WTC11 (cell line): ENCODE measurements at regions not wholly inside any gene's neighbourhood (a gene's known extent, or its start where the extent isn't known, plus 50 kb on each side); places are given as distances from the start of the nearest gene placed in this dataset.
"Not testable (repeated sequence)": the region's sequence is repeated elsewhere in the genome, so short reads cannot be mapped to it uniquely, and the experiment has no call there.

Source experiments
- CREB1 ChIP-seq: sonication (generic); formaldehyde crosslinking; IDR thresholded peaks from 2 replicates; pipeline ENCODE4 v1.8.0; 2023; ENCODE audit warnings: mild to moderate bottlenecking, missing genetic modification reagents
- CTCF ChIP-seq: fragments of 200-600 bp; IDR thresholded peaks from 2 replicates; pipeline ENCODE4 v1.8.0; 2022; ENCODE audit warnings: antibody characterized with exemption
- HMGA2 ChIP-seq: fragments of 250-450 bp; sonication (Bioruptor Pico); IDR thresholded peaks from 2 replicates; pipeline ENCODE4 v1.4.0; 2021; ENCODE audit warnings: mild to moderate bottlenecking, moderate library complexity
- SP1 ChIP-seq: sonication (generic); formaldehyde crosslinking; conservative IDR thresholded peaks from 2 replicates; pipeline ENCODE4 v1.8.1; 2022; ENCODE audit warnings: missing genetic modification reagents
- TP53 ChIP-seq: sonication (generic); formaldehyde crosslinking; IDR thresholded peaks from 2 replicates; pipeline ENCODE4 v1.8.1; 2023; ENCODE audit warnings: mild to moderate bottlenecking, missing genetic modification reagents
- ZNF263 ChIP-seq: sonication (generic); formaldehyde crosslinking; IDR thresholded peaks from 2 replicates; pipeline ENCODE4 v1.8.1; 2022; ENCODE audit warnings: low read depth, mild to moderate bottlenecking, moderate library complexity, missing genetic modification reagents
- ZNF423 ChIP-seq: fragments of 250-450 bp; sonication (Bioruptor Pico); IDR thresholded peaks from 2 replicates; pipeline ENCODE4 v2.1.2; 2022; ENCODE audit warnings: mild to moderate bottlenecking, moderate library complexity
- TF ChIP-seq, protein P1 (sequence below): sonication (generic); formaldehyde crosslinking; conservative IDR thresholded peaks from 2 replicates; pipeline ENCODE4 v1.8.1; 2022; ENCODE audit warnings: mild to moderate bottlenecking, missing genetic modification reagents

DNA sequence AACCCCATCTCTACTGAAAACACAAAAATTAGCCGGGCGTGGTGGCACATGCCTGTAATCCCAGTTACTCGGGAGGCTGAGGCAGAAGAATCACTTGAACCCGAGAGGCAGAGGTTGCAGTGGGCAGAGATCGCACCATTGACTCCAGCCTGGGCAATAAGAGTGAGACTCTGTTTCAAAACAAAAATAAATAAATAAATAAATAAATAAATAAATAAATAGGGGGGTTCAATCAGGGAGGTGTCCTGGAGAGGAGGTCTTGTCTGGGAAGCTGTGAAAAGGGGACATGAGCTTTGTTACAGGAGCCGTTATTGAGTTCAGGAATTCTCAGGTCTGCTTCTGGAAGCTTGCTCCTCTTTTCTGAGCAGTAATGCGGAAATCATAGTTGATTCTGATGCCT, 157.7 kb downstream of the SH3BP4 start:
- not testable (repeated sequence) for TF ChIP-seq CTCF; ZNF263; CREB1 (CRISPR knock-in tag); TP53 (CRISPR knock-in tag); SP1 (CRISPR knock-in tag); ZNF423 (CRISPR knock-in tag); HMGA2 (CRISPR knock-in tag)
- TF ChIP-seq, protein P1, sequence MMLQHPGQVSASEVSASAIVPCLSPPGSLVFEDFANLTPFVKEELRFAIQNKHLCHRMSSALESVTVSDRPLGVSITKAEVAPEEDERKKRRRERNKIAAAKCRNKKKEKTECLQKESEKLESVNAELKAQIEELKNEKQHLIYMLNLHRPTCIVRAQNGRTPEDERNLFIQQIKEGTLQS (CRISPR knock-in tag): not testable (repeated sequence)
